Thyroid gland (tissue), 4 donors: ENCODE measurements at regions not wholly inside any gene's neighbourhood (a gene's known extent, or its start where the extent isn't known, plus 50 kb on each side); places are given as distances from the start of the nearest gene placed in this dataset.
A peak's percentile ranks its signal among the peaks of the same experiment; 100 is the strongest.

Experiments
- DNase-seq, 2 donors: peaks; one replicate each; pipeline ENCODE4 v3.0.0-alpha.2; 2019
- H3K27ac ChIP-seq, 3 donors: fragments of 200-600 bp; sonication (generic); 1 replicate in 2 of 3; 2 replicates in 1 of 3; pipeline ENCODE4 v1.5.1; 2016 to 2019; ENCODE audit warnings: mild to moderate bottlenecking in 1 of 3, moderate library complexity in 1 of 3
- H3K27me3 ChIP-seq: fragments of 200-600 bp; sonication (generic); one replicate; pipeline ENCODE4 v1.5.1; 2019
- H3K36me3 ChIP-seq, 2 donors: fragments of 200-600 bp; sonication (generic); one replicate each; pipeline ENCODE4 v1.5.1; 2016 to 2019
- H3K4me1 ChIP-seq, 2 donors: fragments of 200-600 bp; sonication (generic); one replicate each; pipeline ENCODE4 v1.5.1; 2017 to 2019
- H3K4me3 ChIP-seq, 3 donors: fragments of 200-600 bp; sonication (generic); replicated peaks in 1 of 3; 1 replicate in 2 of 3; 2 replicates in 1 of 3; pipeline ENCODE4 v1.5.1; 2016; ENCODE audit warnings: mild to moderate bottlenecking in 1 of 3
- H3K9me3 ChIP-seq: fragments of 200-600 bp; sonication (generic); one replicate; pipeline ENCODE4 v1.5.1; 2017
- CTCF ChIP-seq, 6 experiments: fragments of 200-600 bp in 3 of 6; fragments of 450-650 bp in 3 of 6; sonication (generic) in 3 of 6; IDR thresholded peaks; one replicate each; pipeline ENCODE4 v1.5.1; 2016 to 2019; ENCODE audit warnings: antibody characterized with exemption in 6 of 6, mild to moderate bottlenecking in 2 of 6, inconsistent platforms in 1 of 6, moderate library complexity in 1 of 6
- POLR2A ChIP-seq, 2 donors: fragments of 450-650 bp; IDR thresholded peaks; one replicate each; pipeline ENCODE4 v1.6.1; 2017; ENCODE audit warnings: antibody characterized with exemption in 2 of 2, mild to moderate bottlenecking in 2 of 2, moderate library complexity in 1 of 2
- WGBS, 2 donors: methylation state at CpG; one replicate each; pipeline ENCODE4 v1.1.5; 2017; 5-methylcytosine and 5-hydroxymethylcytosine counted together
- intact Hi-C: fragments of 100-400 bp; cut with DNase I; formaldehyde crosslinking; loops from one replicate; pipeline ENCODE4 v1.15.1; 2023

DNA sequence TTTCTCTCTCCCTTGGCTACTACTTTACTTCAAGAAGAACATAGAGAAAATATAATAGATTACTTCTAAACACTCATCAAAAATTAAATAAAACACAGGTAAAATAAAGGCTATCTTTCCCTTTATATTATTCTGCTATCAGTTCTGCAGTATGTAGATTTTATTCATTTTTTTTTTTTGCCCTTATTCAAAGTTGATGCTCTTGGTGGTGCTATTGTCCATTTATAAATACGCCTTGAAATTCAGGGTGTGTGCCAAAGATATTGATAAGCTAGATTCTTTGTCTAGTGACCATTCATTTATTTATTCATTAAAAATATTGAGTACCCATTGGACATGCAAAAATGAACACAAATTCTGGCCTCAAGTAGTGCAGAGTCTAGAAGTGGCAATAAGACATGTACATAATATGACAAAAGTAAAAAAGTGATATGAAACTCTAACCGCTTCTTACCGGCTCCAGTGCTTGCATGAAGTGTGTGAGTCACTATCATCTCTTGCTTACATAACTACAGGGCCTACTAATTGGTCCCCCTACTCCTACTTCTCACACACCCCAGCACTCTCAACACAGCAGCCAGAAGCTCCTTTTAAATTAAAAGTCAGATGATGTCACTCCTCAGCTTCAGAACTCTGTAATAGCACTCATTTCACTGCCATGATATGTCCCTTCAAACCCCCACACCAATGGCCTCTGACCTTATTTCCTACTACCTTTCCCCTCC lies 208.3 kb upstream of the FANCL start:
- no peaks in the 10 kb centered on the region for H3K27me3 ChIP-seq
- H3K36me3 ChIP-seq: no peaks in the 10 kb centered on the region
- 78 to 80% methylated on average over 3 of the region's 3 CpGs for WGBS, 2 donors
- H3K4me3 ChIP-seq: no peak overlapping the region
- TF ChIP-seq POLR2A (IDR thresholded peaks at IDR 0.05) (no peak), CTCF (IDR thresholded peaks at IDR 0.05) (no peak)
- no peaks in the 10 kb centered on the region for H3K4me1 ChIP-seq
- no peak overlapping the region for H3K27ac ChIP-seq
- H3K9me3 ChIP-seq: no peaks in the 10 kb centered on the region
- no peak for DNase-seq
- intact Hi-C loops: no loop called here

GRCh38 chr2:58448845-58449244 lies 207.7 kb upstream of the FANCL start:
- WGBS, 2 donors: 91 to 93% methylated on average over 2 of the region's 2 CpGs
- Histone ChIP-seq H3K36me3 (no peaks in the 10 kb centered on the region), H3K4me3 (no peak overlapping the region), H3K9me3 (no peaks in the 10 kb centered on the region), H3K27ac (no peak overlapping the region), H3K4me1 (no peaks in the 10 kb centered on the region), H3K27me3 (no peaks in the 10 kb centered on the region)
- TF ChIP-seq POLR2A (IDR thresholded peaks at IDR 0.05) (no peak), CTCF (IDR thresholded peaks at IDR 0.05) (no peak)
- no peak for DNase-seq
- intact Hi-C loops: no loop called here

- H3K27ac ChIP-seq: no peak overlapping the region
- H3K4me3 ChIP-seq: no peak overlapping the region
- H3K9me3 ChIP-seq: no peaks in the 10 kb centered on the region
- H3K4me1 ChIP-seq: no peaks in the 10 kb centered on the region
- WGBS, 2 donors: 18 to 30% methylated on average over 6 of the region's 6 CpGs
- no peaks in the 10 kb centered on the region for H3K27me3 ChIP-seq
- intact Hi-C loops: no loop called here
- TF ChIP-seq CTCF (IDR thresholded peaks at IDR 0.05) (peak in 3 of 6 experiments; percentile 40 to 50 (median 46)), POLR2A (IDR thresholded peaks at IDR 0.05) (no peak)
- peak; percentile 26 to 56 for DNase-seq
- H3K36me3 ChIP-seq: no peaks in the 10 kb centered on the region
Observed at GRCh38 chr2:58448065-58448507, 207.0 kb upstream of the FANCL start.

DNA sequence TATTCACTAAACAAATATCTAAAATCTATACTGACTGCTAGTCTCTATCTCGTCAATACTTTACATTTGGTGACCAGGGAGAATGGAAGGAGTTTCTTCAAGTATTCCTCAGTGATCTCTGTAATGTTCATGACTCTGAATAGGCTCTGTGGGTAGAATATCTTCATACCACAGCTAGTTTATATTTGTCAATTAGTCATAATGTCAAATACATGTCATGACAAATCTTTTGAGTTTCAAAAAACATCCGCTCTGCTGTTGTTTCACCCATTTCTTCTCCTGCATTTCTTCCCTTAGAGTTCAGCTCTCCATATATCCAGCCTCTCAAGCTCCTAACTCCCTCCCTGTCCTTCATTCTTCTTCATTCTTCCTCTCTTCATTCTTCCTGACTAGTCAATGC lies 206.5 kb upstream of the FANCL start:
- DNase-seq: no peak
- Histone ChIP-seq H3K9me3 (no peaks in the 10 kb centered on the region), H3K27ac (no peak overlapping the region), H3K4me1 (no peaks in the 10 kb centered on the region), H3K27me3 (no peaks in the 10 kb centered on the region), H3K36me3 (no peaks in the 10 kb centered on the region), H3K4me3 (no peak overlapping the region)
- TF ChIP-seq POLR2A (IDR thresholded peaks at IDR 0.05) (no peak), CTCF (IDR thresholded peaks at IDR 0.05) (no peak)
- WGBS, 2 donors: 94 to 99% methylated on average over 2 of the region's 2 CpGs
- intact Hi-C loops: no loop called here

GRCh38 chr2:58441643-58442042 lies 200.5 kb upstream of the FANCL start:
- no peak overlapping the region for H3K27ac ChIP-seq
- WGBS, 2 donors: 74 to 75% methylated on average over 3 of the region's 3 CpGs
- H3K36me3 ChIP-seq: no peaks in the 10 kb centered on the region
- no peak for DNase-seq
- TF ChIP-seq CTCF (IDR thresholded peaks at IDR 0.05) (no peak), POLR2A (IDR thresholded peaks at IDR 0.05) (no peak)
- H3K27me3 ChIP-seq: no peaks in the 10 kb centered on the region
- H3K4me1 ChIP-seq: no peaks in the 10 kb centered on the region
- no peaks in the 10 kb centered on the region for H3K9me3 ChIP-seq
- no peak overlapping the region for H3K4me3 ChIP-seq
- intact Hi-C loops: no loop called here
